Upper lobe of left lung (tissue), 4 donors: ENCODE measurements at regions not wholly inside any gene's neighbourhood (a gene's known extent, or its start where the extent isn't known, plus 50 kb on each side); places are given as distances from the start of the nearest gene placed in this dataset.

ENCODE experiments used
- EP300 ChIP-seq, 4 donors: sonication (generic); formaldehyde crosslinking; IDR thresholded peaks; one replicate each; pipeline ENCODE4 v1.5.1; 2017; ENCODE audit warnings: antibody characterized with exemption in 4 of 4, control low read depth in 2 of 4
- POLR2A ChIP-seq, 4 donors: fragments of 450-650 bp; IDR thresholded peaks; one replicate each; pipeline ENCODE4 v1.5.1; 2016 to 2017; ENCODE audit warnings: antibody characterized with exemption in 4 of 4, mild to moderate bottlenecking in 2 of 4
- POLR2AphosphoS5 ChIP-seq, 2 donors: sonication (generic); formaldehyde crosslinking; IDR thresholded peaks; one replicate each; pipeline ENCODE4 v1.5.1; 2017; ENCODE audit warnings: antibody characterized with exemption in 2 of 2
- TF ChIP-seq, protein P1 (sequence below), 6 experiments: fragments of 450-650 bp in 4 of 6; fragments of 200-600 bp in 2 of 6; sonication (generic) in 2 of 6; IDR thresholded peaks; one replicate each; pipeline ENCODE4 v1.5.1; 2016 to 2019; ENCODE audit warnings: antibody characterized with exemption in 6 of 6

DNA sequence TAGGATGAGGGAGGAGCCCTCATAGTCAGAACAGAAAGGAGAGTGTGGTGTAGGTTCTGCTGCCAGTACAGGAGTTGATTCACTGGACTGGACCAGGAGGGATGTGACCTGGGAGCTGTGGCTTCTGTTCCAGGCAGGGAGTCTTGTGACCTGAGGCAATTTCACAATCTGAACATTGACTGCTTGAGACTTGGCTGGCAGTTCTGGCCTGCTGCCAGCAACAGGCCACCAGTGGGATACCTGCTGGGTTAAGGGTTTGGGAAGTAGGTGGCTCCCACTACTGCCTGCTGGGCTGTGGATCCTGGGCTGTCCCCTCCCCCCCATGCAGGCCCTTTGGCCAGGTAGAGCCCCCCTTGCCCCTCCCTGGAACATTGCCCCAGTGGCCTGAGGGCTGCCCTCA is 268.6 kb upstream of the ARRDC3 start:
- no peak for TF ChIP-seq POLR2A (IDR thresholded peaks at IDR 0.05)
- TF ChIP-seq, protein P1, sequence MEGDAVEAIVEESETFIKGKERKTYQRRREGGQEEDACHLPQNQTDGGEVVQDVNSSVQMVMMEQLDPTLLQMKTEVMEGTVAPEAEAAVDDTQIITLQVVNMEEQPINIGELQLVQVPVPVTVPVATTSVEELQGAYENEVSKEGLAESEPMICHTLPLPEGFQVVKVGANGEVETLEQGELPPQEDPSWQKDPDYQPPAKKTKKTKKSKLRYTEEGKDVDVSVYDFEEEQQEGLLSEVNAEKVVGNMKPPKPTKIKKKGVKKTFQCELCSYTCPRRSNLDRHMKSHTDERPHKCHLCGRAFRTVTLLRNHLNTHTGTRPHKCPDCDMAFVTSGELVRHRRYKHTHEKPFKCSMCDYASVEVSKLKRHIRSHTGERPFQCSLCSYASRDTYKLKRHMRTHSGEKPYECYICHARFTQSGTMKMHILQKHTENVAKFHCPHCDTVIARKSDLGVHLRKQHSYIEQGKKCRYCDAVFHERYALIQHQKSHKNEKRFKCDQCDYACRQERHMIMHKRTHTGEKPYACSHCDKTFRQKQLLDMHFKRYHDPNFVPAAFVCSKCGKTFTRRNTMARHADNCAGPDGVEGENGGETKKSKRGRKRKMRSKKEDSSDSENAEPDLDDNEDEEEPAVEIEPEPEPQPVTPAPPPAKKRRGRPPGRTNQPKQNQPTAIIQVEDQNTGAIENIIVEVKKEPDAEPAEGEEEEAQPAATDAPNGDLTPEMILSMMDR (IDR thresholded peaks at IDR 0.05): no peak
- no peak for TF ChIP-seq POLR2AphosphoS5 (IDR thresholded peaks at IDR 0.05)
- no peak for TF ChIP-seq EP300 (IDR thresholded peaks at IDR 0.05)
